Neural progenitor cell (in vitro differentiated cells): ENCODE measurements at regions not wholly inside any gene's neighbourhood (a gene's known extent, or its start where the extent isn't known, plus 50 kb on each side); places are given as distances from the start of the nearest gene placed in this dataset.

ENCODE experiments used
- DNase-seq: peaks from one replicate; pipeline ENCODE4 v3.0.0-alpha.2; 2016; ENCODE audit warnings: low spot score
- H2AFZ ChIP-seq: fragments of 200-600 bp; sonication (generic); replicated peaks from 2 replicates; pipeline ENCODE4 v1.6.1; 2016; ENCODE audit warnings: antibody characterized with exemption
- H3F3A ChIP-seq: fragments of 200-600 bp; sonication (generic); 2 replicates; pipeline ENCODE4 v1.6.1; 2016; ENCODE audit warnings: antibody characterized with exemption, low read depth
- H3K27ac ChIP-seq: fragments of 200-600 bp; sonication (generic); 2 replicates; pipeline ENCODE4 v1.5.1; 2016; ENCODE audit warnings: mild to moderate bottlenecking
- H3K27me3 ChIP-seq: fragments of 200-600 bp; sonication (generic); 2 replicates; pipeline ENCODE4 v1.6.1; 2016; ENCODE audit warnings: mild to moderate bottlenecking, moderate library complexity
- H3K36me3 ChIP-seq: fragments of 200-600 bp; sonication (generic); 2 replicates; pipeline ENCODE4 v1.5.1; 2016
- H3K4me1 ChIP-seq: fragments of 200-600 bp; sonication (generic); 2 replicates; pipeline ENCODE4 v1.6.1; 2016; ENCODE audit warnings: mixed run types
- H3K4me2 ChIP-seq: fragments of 200-600 bp; sonication (generic); 2 replicates; pipeline ENCODE4 v1.6.1; 2016
- H3K4me3 ChIP-seq: fragments of 200-600 bp; sonication (generic); 2 replicates; pipeline ENCODE4 v1.5.1; 2016
- H3K79me2 ChIP-seq: fragments of 200-600 bp; sonication (generic); 2 replicates; pipeline ENCODE4 v1.6.1; 2016; ENCODE audit warnings: low read depth
- H3K9ac ChIP-seq: fragments of 200-600 bp; sonication (generic); 2 replicates; pipeline ENCODE4 v1.6.1; 2016
- H3K9me3 ChIP-seq: fragments of 200-600 bp; sonication (generic); 2 replicates; pipeline ENCODE4 v1.5.1; 2016; ENCODE audit warnings: low read depth
- H4K20me1 ChIP-seq: fragments of 200-600 bp; sonication (generic); 2 replicates; pipeline ENCODE4 v1.6.1; 2016; ENCODE audit warnings: low read depth
- H3K27ac Mint-ChIP-seq: 3 replicates; pipeline ENCODE4 v1.8.0; 2021; ENCODE audit warnings: mixed read lengths
- H3K27me3 Mint-ChIP-seq: 2 replicates; pipeline ENCODE4 v1.8.0; 2022; ENCODE audit warnings: low read depth, mild to moderate bottlenecking, inconsistent platforms, moderate library complexity, mixed read lengths; ENCODE audit not compliant: insufficient read depth
- H3K36me3 Mint-ChIP-seq: 3 replicates; pipeline ENCODE4 v1.8.0; 2021; ENCODE audit warnings: mixed read lengths
- H3K4me1 Mint-ChIP-seq: 3 replicates; pipeline ENCODE4 v1.8.0; 2021; ENCODE audit warnings: mixed read lengths
- H3K4me3 Mint-ChIP-seq: 3 replicates; pipeline ENCODE4 v1.8.0; 2021; ENCODE audit warnings: mild to moderate bottlenecking, moderate library complexity, mixed read lengths
- H3K9me3 Mint-ChIP-seq: 3 replicates; pipeline ENCODE4 v1.8.0; 2020; ENCODE audit warnings: mixed read lengths
- EZH2 ChIP-seq: fragments of 200-600 bp; sonication (generic); IDR thresholded peaks from 2 replicates; pipeline ENCODE4 v1.6.1; 2017; ENCODE audit warnings: antibody characterized with exemption, mild to moderate bottlenecking, moderate library complexity
- EZH2phosphoT487 ChIP-seq: fragments of 200-600 bp; sonication (generic); IDR thresholded peaks from 2 replicates; pipeline ENCODE4 v1.6.1; 2017; ENCODE audit warnings: antibody characterized with exemption
- TF ChIP-seq, protein P1 (sequence below): fragments of 200-600 bp; sonication (generic); IDR thresholded peaks from 2 replicates; pipeline ENCODE4 v1.5.1; 2017; ENCODE audit warnings: antibody characterized with exemption, mild to moderate bottlenecking

DNA sequence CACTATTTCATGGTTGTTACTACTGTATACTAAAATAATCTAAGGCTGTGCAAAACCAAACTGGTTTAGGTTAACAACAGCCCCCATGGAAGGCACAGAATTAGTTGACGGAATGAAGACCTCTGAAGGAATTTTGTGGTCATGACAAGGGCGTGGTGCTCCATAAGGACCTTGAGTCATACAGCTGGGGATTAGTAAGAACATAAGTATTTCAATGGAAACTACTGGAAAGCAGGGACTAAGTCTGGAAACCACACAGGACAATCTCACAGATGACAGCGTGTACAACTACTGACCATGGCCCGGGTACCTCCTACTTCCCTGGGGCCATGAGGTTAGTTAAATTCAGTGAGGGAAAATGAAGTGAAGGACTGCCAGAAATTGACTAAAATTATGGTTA is 98.5 kb upstream of the PLEKHA5 start:
- peaks cover 41% of the 10 kb centered on the region for H3K9me3 Mint-ChIP-seq
- Histone ChIP-seq H4K20me1 (no peaks in the 10 kb centered on the region), H3K4me3 (no peak overlapping the region), H3K4me2 (no peak overlapping the region), H3F3A (peaks cover 14% of the 10 kb centered on the region), H3K27me3 (no peaks in the 10 kb centered on the region), H3K9me3 (no peaks in the 10 kb centered on the region), H3K9ac (no peak overlapping the region), H3K79me2 (no peaks in the 10 kb centered on the region), H3K36me3 (peaks cover 4% of the 10 kb centered on the region), H3K4me1 (peaks cover 18% of the 10 kb centered on the region), H3K27ac (no peak overlapping the region), H2AFZ (no peak overlapping the region)
- H3K36me3 Mint-ChIP-seq = peaks cover 12% of the 10 kb centered on the region
- H3K4me3 Mint-ChIP-seq = no peak overlapping the region
- DNase-seq = no peak
- H3K4me1 Mint-ChIP-seq = peaks cover 21% of the 10 kb centered on the region
- H3K27me3 Mint-ChIP-seq = peaks cover under 1% of the 10 kb centered on the region
- H3K27ac Mint-ChIP-seq = no peak overlapping the region
- TF ChIP-seq EZH2phosphoT487 (no peak), EZH2 (no peak)
- TF ChIP-seq, protein P1, sequence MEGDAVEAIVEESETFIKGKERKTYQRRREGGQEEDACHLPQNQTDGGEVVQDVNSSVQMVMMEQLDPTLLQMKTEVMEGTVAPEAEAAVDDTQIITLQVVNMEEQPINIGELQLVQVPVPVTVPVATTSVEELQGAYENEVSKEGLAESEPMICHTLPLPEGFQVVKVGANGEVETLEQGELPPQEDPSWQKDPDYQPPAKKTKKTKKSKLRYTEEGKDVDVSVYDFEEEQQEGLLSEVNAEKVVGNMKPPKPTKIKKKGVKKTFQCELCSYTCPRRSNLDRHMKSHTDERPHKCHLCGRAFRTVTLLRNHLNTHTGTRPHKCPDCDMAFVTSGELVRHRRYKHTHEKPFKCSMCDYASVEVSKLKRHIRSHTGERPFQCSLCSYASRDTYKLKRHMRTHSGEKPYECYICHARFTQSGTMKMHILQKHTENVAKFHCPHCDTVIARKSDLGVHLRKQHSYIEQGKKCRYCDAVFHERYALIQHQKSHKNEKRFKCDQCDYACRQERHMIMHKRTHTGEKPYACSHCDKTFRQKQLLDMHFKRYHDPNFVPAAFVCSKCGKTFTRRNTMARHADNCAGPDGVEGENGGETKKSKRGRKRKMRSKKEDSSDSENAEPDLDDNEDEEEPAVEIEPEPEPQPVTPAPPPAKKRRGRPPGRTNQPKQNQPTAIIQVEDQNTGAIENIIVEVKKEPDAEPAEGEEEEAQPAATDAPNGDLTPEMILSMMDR = no peak

DNA sequence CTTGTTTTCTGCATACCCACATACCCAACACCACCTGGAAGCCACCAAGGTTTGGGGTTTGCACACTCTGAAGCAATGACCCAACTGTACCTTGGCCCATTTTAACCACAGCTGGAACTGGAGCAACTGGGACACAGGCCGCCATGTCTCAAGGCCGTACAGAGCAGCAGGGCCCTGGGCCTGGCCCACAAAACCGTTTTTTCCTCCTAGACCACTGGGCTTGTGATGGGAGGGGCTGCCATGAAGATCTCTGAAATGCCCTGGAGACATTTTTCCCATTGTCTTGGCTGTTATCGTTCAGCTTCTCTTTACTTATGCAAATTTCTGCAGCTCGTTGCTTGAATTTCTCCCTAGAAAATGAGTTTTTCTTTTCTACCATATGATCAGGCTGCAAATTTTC is 96.7 kb upstream of the PLEKHA5 start:
- Histone ChIP-seq H3F3A (no peaks in the 10 kb centered on the region), H3K79me2 (no peaks in the 10 kb centered on the region), H3K27ac (no peak overlapping the region), H2AFZ (no peak overlapping the region), H3K36me3 (no peaks in the 10 kb centered on the region), H3K27me3 (no peaks in the 10 kb centered on the region), H3K4me3 (no peak overlapping the region), H3K9me3 (no peaks in the 10 kb centered on the region), H4K20me1 (no peaks in the 10 kb centered on the region), H3K4me1 (peaks cover 5% of the 10 kb centered on the region), H3K9ac (no peak overlapping the region), H3K4me2 (no peak overlapping the region)
- no peak for DNase-seq
- Mint-ChIP-seq H3K27me3 (no peaks in the 10 kb centered on the region), H3K9me3 (peaks cover 41% of the 10 kb centered on the region), H3K4me3 (no peak overlapping the region), H3K4me1 (peaks cover 18% of the 10 kb centered on the region), H3K36me3 (peaks cover 12% of the 10 kb centered on the region), H3K27ac (no peak overlapping the region)
- TF ChIP-seq, protein P1 = no peak
- TF ChIP-seq EZH2 (no peak), EZH2phosphoT487 (no peak)

DNA sequence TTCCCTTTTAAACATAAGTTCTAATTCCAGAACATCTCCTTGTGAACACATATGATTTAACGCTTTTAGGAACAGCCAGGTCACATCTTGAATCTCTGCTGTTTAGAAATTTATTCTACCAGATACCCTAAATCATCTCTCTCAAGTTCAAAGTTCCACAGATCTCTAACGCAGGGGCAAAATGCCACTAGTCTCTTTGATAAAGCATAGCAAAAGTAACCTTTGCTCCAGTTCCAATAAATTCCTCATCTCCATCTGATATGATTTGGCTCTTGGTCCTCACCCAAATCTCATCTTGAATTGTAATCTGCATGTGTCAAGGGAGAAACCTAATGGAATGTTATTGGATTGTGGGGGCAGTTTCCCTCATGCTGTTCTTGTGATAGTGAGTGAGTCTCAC is 96.3 kb upstream of the PLEKHA5 start:
- Histone ChIP-seq H3K27me3 (no peaks in the 10 kb centered on the region), H3K4me3 (no peak overlapping the region), H3K9me3 (no peaks in the 10 kb centered on the region), H3K79me2 (no peaks in the 10 kb centered on the region), H3K36me3 (no peaks in the 10 kb centered on the region), H3K9ac (no peak overlapping the region), H3K4me1 (peaks cover 5% of the 10 kb centered on the region), H3K4me2 (no peak overlapping the region), H3K27ac (no peak overlapping the region), H4K20me1 (no peaks in the 10 kb centered on the region), H3F3A (no peaks in the 10 kb centered on the region), H2AFZ (no peak overlapping the region)
- Mint-ChIP-seq H3K27ac (no peak overlapping the region), H3K4me3 (no peak overlapping the region), H3K9me3 (peaks cover 41% of the 10 kb centered on the region), H3K4me1 (peaks cover 20% of the 10 kb centered on the region), H3K27me3 (no peaks in the 10 kb centered on the region), H3K36me3 (peaks cover 12% of the 10 kb centered on the region)
- no peak for DNase-seq
- TF ChIP-seq, protein P1 = no peak
- no peak for TF ChIP-seq EZH2
- TF ChIP-seq EZH2phosphoT487 = no peak

DNA sequence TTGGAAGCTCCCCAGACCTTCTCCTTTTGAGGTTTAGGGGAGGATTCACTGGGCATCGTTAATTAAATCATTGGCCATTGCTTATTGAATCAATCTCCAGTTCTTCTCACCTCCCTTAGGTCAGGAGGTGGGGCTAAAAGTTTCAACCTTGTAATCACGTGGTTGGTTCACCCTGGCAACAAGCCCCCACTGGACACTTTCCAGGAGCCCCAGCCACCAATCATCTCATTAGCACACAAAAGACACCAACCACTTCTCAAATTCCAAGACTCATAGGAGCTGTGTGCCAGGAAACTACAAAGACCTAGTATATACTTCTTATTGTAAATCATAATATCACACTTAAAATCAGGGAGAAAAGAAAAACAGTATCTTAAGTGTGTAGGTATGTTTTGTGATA is 94.6 kb upstream of the PLEKHA5 start:
- Histone ChIP-seq H2AFZ (no peak overlapping the region), H3F3A (no peaks in the 10 kb centered on the region), H3K9ac (no peak overlapping the region), H3K27ac (no peak overlapping the region), H3K4me3 (no peak overlapping the region), H3K27me3 (no peaks in the 10 kb centered on the region), H3K4me2 (no peak overlapping the region), H3K36me3 (no peaks in the 10 kb centered on the region), H3K79me2 (no peaks in the 10 kb centered on the region), H3K9me3 (no peaks in the 10 kb centered on the region), H3K4me1 (peaks cover 13% of the 10 kb centered on the region), H4K20me1 (no peaks in the 10 kb centered on the region)
- H3K27me3 Mint-ChIP-seq = no peaks in the 10 kb centered on the region
- no peak overlapping the region for H3K27ac Mint-ChIP-seq
- no peak for DNase-seq
- peaks cover 31% of the 10 kb centered on the region for H3K4me1 Mint-ChIP-seq
- no peak overlapping the region for H3K4me3 Mint-ChIP-seq
- TF ChIP-seq, protein P1 = no peak
- no peak for TF ChIP-seq EZH2phosphoT487
- no peak for TF ChIP-seq EZH2
- peaks cover 41% of the 10 kb centered on the region for H3K9me3 Mint-ChIP-seq
- peaks cover 12% of the 10 kb centered on the region for H3K36me3 Mint-ChIP-seq
